HG02571 (cell line): ENCODE measurements at regions not wholly inside any gene's neighbourhood (a gene's known extent, or its start where the extent isn't known, plus 50 kb on each side); places are given as distances from the start of the nearest gene placed in this dataset.

Experiments used
- ATAC-seq: cut with Tn5 transposase; IDR thresholded peaks from one replicate; pipeline ENCODE4 v1.9.1; 2021; ENCODE audit warnings: mild to moderate bottlenecking, moderate library complexity; ENCODE audit not compliant: unreplicated experiment

DNA sequence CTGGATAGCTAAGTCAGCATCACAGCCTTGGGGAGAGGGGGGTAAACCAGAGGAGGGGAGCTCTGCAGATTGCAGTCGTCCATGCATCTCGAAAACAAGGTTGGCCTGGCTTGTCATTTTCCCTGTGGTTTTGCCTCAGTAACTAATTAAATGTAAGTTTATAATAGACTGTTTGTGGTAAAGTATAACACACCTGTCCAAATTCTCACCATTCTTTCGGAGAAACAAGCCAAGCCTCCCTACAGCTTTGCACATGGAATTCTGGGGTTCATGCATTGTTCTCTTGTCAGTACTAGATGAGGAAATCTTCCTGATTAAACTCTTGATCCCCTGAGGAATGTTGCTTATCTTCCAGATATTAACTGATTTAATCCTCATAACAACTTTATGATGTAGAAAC is 1065.2 kb upstream of the FAM98A start:
- ATAC-seq: no peak

DNA sequence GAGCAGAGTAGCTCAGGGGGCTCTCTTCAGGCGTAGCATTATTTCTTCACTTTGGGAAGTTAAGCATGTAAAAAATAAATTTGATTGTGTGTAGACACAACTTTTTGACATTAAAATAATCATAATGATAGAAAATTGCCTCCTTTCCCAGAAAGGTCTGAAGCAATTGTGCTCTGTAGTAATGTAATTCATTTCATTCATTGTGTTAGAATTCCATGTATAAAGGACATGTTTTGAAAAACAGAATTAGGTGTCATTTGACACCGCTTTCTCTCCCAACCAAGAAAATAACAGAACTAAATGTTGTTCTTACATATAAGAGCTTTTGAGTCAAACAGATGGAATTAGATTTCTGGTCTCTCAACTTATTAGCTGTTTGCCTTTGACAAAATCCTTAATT is 1064.2 kb upstream of the FAM98A start:
- no peak for ATAC-seq

DNA sequence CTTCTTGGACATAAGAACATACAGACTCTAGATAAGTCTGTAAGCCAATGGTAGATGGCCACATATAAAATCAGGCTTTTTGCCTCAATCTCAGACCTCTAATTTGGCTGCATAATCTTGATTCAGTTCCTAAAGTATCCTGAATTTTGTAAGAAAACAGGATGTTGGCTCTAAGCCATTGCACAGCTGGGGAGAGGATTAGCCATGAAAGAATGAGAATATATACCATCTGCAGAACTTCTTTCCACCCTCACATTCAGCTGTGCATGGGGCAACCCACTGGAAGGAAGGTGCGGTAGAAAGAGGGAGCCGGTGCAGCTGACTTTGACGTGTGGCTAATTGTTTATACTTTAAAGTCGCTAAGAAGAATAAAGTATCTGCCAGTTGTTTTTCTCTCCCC is 1061.6 kb upstream of the FAM98A start:
- ATAC-seq: no peak

GRCh38 chr2:34656632-34657031 is 1057.5 kb upstream of the FAM98A start:
- no peak for ATAC-seq

- ATAC-seq: no peak
Observed at GRCh38 chr2:34652636-34653035, 1053.5 kb upstream of the FAM98A start.

- no peak for ATAC-seq
Observed at GRCh38 chr2:34646901-34647300, 1047.8 kb upstream of the FAM98A start.

DNA sequence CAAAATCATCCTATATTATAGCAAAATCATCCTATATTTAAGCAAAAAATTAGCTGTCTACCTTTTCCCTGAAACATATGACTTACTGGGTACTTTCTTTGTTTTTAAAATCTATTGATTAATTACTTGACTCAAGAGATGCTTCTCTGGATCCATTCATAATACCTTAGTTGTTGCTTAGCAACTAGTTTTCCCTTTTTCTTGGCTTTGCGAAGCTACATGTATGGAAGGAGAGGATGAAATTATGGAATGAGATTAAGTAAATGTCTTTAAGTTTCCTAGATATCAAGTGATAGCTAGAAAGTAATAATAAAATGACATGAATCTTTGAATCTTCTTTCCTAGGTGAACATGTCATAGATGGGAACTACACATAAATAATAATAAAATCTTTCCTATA is 1033.2 kb upstream of the FAM98A start:
- no peak for ATAC-seq

GRCh38 chr2:34627003-34627402 is 1027.9 kb upstream of the FAM98A start:
- ATAC-seq: no peak

- no peak for ATAC-seq
Observed at GRCh38 chr2:34604164-34604563, 1005.1 kb upstream of the FAM98A start.

DNA sequence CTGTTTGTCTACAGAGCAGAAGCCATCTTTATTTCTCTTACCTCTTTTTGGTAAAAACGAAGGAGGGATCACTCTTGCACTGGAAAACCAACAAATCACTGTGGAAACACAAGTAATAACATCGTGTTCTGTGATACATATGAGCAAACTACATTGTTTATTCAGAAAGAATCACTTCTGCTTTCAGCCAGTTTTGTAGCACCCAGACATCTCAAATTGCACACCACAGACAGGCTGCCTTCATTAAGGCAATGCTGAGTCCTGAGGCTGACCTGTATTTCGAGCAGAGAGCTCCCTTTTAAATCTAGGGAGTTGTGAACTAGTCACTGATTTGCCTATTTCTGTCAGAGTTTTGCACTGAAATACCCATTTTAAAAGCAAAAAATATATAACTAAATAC is 1003.2 kb upstream of the FAM98A start:
- ATAC-seq: no peak

- ATAC-seq: no peak
Observed at GRCh38 chr2:34601561-34601960, 1002.5 kb upstream of the FAM98A start.

- no peak for ATAC-seq
Observed at GRCh38 chr2:34578641-34579040, 979.5 kb upstream of the FAM98A start.

- no peak for ATAC-seq
Observed at GRCh38 chr2:34570266-34570872, 971.3 kb upstream of the FAM98A start.

DNA sequence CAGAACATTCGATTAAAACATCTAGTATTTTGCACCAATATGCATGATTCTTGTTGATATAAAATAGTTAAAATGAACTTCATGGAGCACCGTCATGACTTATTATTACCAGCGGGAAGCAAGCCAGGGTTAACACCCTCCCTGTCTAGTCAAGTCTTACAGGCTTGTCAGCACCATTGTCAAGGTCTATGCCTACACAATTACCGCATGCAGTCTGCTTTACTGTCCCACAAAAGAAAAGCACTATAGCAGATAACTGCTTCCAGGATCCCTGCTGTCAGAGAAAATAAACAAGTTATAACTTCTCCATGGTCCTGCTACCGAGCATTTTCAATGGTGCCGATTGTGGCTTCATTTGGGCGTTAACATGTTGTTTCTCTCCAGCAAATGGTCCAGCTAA is 968.0 kb upstream of the FAM98A start:
- ATAC-seq: no peak

- no peak for ATAC-seq
Observed at GRCh38 chr2:34552337-34552736, 953.2 kb upstream of the FAM98A start.

- no peak for ATAC-seq
Observed at GRCh38 chr2:34549710-34550345, 950.7 kb upstream of the FAM98A start.

DNA sequence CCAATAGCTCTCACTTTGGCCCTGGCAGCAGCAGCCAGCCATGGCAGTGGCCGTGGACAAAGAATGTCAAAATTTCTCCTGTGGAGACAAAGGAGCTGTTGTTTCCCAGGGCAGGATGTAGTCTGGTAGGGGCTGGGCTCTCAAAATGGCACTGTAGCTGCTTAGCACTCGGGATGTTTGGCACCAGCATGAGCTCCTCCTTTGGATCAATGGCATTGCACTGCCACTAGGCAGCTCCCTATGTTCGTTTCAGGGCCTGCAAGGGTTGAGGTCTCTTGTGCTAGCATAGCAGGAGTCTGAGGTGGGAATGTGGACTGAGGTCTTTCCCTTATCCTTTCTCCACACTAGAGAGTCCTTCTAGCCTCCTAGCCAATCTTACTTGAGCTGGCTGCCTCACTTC is 948.8 kb upstream of the FAM98A start:
- ATAC-seq: no peak

DNA sequence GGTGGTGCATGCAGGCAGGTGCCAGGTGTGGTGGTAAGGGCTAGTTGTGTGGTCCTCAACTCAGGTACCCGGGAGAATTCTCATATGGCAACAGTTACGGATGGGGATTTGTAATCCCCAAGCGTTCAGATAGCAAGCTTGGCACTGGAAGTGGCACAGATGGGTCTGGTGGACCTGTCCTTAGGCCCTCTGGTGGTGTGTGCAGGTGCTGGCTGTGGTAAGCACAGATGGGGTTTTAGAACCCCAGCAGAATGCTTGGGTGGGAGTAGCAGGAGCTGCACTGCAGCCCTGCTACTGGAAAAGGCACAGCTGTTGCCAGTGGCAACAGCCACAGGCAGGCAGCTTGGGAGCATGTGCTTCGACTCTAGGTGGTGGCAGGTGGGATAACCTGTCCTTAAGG is 948.2 kb upstream of the FAM98A start:
- ATAC-seq: no peak

DNA sequence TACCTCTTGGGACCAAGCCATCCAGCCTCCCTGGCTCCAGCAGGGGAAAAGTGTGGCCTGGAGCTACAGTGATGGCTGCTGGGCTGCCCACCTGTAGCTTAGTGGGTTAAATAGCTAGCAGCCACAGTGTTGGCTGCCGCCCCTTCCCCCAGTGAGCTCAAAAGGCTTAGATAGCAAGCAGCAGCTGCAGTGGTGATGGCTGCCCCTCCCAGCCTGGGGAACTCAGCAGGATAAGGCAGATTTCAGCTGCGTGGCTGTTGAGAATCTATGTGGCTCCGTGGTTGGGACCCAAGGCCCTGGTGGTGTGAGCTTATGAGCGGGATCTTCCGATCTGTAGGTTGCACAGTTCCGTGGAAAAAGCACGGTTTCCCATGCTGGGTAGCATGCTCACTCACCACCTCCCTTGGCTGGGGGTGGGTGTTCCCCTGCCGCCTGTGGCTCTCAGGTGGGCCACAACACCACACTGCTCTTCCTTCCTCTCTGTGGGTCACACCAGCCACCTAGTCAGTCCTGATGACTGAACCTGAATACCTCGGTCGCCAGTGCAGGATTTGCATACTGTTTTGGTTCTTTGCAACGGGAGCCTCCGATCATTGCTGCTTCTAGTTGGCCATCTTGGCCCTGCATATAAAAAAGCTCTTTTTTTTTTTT is 946.5 kb upstream of the FAM98A start:
- ATAC-seq: no peak

DNA sequence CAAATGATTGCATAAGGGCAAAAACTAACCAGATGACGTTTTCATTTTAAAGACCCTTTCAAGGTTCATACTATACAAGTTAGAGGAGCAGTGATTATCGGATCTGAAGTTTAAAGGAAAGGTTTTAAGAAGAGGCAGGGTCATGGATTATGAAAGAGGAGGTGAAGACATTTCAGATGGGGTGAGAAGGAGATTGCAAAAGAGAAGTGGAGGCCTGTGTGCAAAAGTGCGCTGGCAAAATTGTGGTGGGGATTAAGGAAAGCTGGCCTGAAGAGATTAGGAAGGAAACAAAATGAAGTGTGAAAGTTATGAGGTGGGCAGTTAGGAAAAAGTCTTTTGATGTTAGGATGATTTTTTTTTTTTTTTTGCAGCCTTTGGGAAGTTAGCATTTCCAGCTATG is 935.7 kb upstream of the FAM98A start:
- no peak for ATAC-seq

DNA sequence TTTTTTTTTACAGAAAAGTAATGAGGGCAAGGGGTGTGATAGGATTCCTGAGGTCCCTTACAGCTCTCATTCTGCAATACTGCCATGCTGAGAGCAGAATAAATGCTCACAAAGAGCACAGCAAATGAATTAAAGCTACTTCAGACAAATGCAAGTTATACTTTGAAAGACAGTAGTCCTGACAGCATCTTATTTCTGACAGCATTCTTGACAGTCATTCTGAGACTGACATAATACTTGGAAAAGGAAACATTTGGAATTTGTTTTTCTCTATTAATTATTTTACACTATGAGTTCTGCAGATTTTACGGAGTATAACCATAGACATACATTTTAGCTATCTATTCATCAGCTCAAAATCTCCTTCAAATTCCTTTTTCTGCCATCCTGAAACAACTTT is 935.2 kb upstream of the FAM98A start:
- ATAC-seq: no peak

- ATAC-seq: no peak
Observed at GRCh38 chr2:34533585-34534183, 934.6 kb upstream of the FAM98A start.
